ENCODE measurements at regions not wholly inside any gene's neighbourhood (a gene's known extent, or its start where the extent isn't known, plus 50 kb on each side); places are given as distances from the start of the nearest gene placed in this dataset.

GRCh38 chr6:113308266-113308665 is 548.9 kb upstream of the MARCKS start (continued):
- TF ChIP-seq ZNF462 (CRISPR knock-in tag; IDR thresholded peaks at IDR 0.05) (no peak), ZNF114 (CRISPR knock-in tag; IDR thresholded peaks at IDR 0.05) (no peak), ETS1 (IDR thresholded peaks at IDR 0.05) (no peak), JUNB (IDR thresholded peaks at IDR 0.05; ENCODE audit: unreplicated experiment) (no peak), NANOG (IDR thresholded peaks at IDR 0.05; ENCODE audit: borderline replicate concordance) (no peak), ZNF331 (CRISPR knock-in tag; IDR thresholded peaks at IDR 0.05; ENCODE audit: low read depth) (no peak), CREB1 (CRISPR knock-in tag; IDR thresholded peaks at IDR 0.05; ENCODE audit: low read depth) (no peak), STAT1 (IDR thresholded peaks at IDR 0.05; ENCODE audit: unreplicated experiment) (no peak), EZH2phosphoT487 (IDR thresholded peaks at IDR 0.05; ENCODE audit: unreplicated experiment) (no peak), CTCF (conservative IDR thresholded peaks at IDR 0.05; ENCODE audit: low read depth in 2 of 2) (no peak), POLR2AphosphoS5 (IDR thresholded peaks at IDR 0.05; ENCODE audit: low read depth) (no peak)
